K562 (cell line): ENCODE measurements at regions not wholly inside any gene's neighbourhood (a gene's known extent, or its start where the extent isn't known, plus 50 kb on each side); places are given as distances from the start of the nearest gene placed in this dataset.

Experiments used
- ATAC-seq: fragments of 200-7000 bp; cut with Tn5 transposase; 3 replicates; pipeline ENCODE4 v1.9.1; 2020; ENCODE audit warnings: moderate library complexity
- BruUV-seq: library from RNA; stranded (reverse); fragments of 400-500 nt; replicated peaks from 2 replicates; lab custom pipeline; 2021; lab: Mats Ljungman, UMichigan
- CTCF ChIA-PET: fragments of 300-600 bp; formaldehyde crosslinking; extraction: SDS; loops from one replicate; lab custom pipeline; 2021; ENCODE audit warnings: low intra/inter-chr PET ratio; lab: Yijun Ruan, JAX
- POLR2A ChIA-PET: fragments of 300-600, 350-650 bp; sonication (Branson Sonifier 250); formaldehyde crosslinking; extraction: SDS; loops from one replicate; lab custom pipeline; 2021; ENCODE audit warnings: antibody characterized with exemption, inconsistent platforms; lab: Yijun Ruan, JAX
- DNase-seq, 4 experiments: peaks; one replicate each; pipeline versions ENCODE4 v3.0.0 to v3.0.0-alpha.2; 2011 to 2018; ENCODE audit warnings: low spot score in 3 of 4, mixed read lengths in 3 of 4; ENCODE audit errors: extremely low read depth in 1 of 4
- FAIRE-seq: peaks from 2 replicates; lab custom pipeline; 2011; peaks lifted over from hg19 to GRCh38; lab: Jason Lieb, UNC
- H2AFZ ChIP-seq: 2 replicates; pipeline ENCODE4 v1.6.0; 2011; ENCODE audit warnings: low read depth, low read length, control low read depth, inconsistent platforms
- H3K27ac ChIP-seq: fragments of 200-600 bp; 3 replicates; pipeline ENCODE4 v1.8.0; 2011; ENCODE audit warnings: low read depth, mild to moderate bottlenecking, control low read depth, inconsistent platforms, low read length, moderate library complexity, mixed read lengths; ENCODE audit errors: extremely low read depth
- H3K27me3 ChIP-seq, 2 experiments: fragments of 300-600 bp in 1 of 2; 2 replicates in 1 of 2; 3 replicates in 1 of 2; pipeline versions ENCODE4 v1.6.0 to v1.8.0; 2011; ENCODE audit warnings: inconsistent platforms in 2 of 2, low read length in 2 of 2, mild to moderate bottlenecking in 1 of 2, mixed read lengths in 1 of 2, moderate library complexity in 1 of 2; ENCODE audit not compliant: control insufficient read depth in 2 of 2, insufficient read depth in 2 of 2
- H3K36me3 ChIP-seq: fragments of 300-600 bp; 3 replicates; pipeline ENCODE4 v1.8.0; 2011; ENCODE audit warnings: mild to moderate bottlenecking, low read length, inconsistent platforms; ENCODE audit not compliant: control insufficient read depth, insufficient read depth
- H3K4me1 ChIP-seq, 2 experiments: fragments of 200-600 bp in 1 of 2; replicated peaks in 1 of 2; 2 replicates in 1 of 2; 3 replicates in 1 of 2; pipeline versions ENCODE4 v1.5.1 to v1.8.0; 2011; ENCODE audit warnings: inconsistent platforms in 2 of 2, low read length in 2 of 2, mild to moderate bottlenecking in 1 of 2, mixed read lengths in 1 of 2, moderate library complexity in 1 of 2; ENCODE audit not compliant: control insufficient read depth in 2 of 2, insufficient read depth in 2 of 2
- H3K4me2 ChIP-seq: 2 replicates; pipeline ENCODE4 v1.6.1; 2011; ENCODE audit warnings: low read length, control low read depth, inconsistent platforms, mixed read lengths; ENCODE audit not compliant: insufficient read depth
- H3K4me3 ChIP-seq: fragments of 200-600 bp; sonication (generic), shearing (Covaris generic); 2 replicates; pipeline ENCODE4 v1.5.1; 2016; ENCODE audit warnings: control low read depth, inconsistent platforms
- H3K79me2 ChIP-seq: fragments of 200-600 bp; 3 replicates; pipeline ENCODE4 v1.8.0; 2011; ENCODE audit warnings: low read length, inconsistent platforms; ENCODE audit not compliant: control insufficient read depth, insufficient read depth
- H3K9ac ChIP-seq, 2 experiments: 2 replicates each; pipeline versions ENCODE4 v1.6.0 to v1.6.1; 2011; ENCODE audit warnings: low read depth in 2 of 2, low read length in 2 of 2, control low read depth in 1 of 2, inconsistent platforms in 1 of 2, mild to moderate bottlenecking in 1 of 2, mixed read lengths in 1 of 2; ENCODE audit not compliant: insufficient read depth in 1 of 2
- H3K9me1 ChIP-seq: one replicate; pipeline ENCODE4 v1.6.0; 2011; ENCODE audit warnings: inconsistent platforms, mild to moderate bottlenecking, low read length, moderate library complexity; ENCODE audit not compliant: control insufficient read depth, insufficient read depth
- H3K9me3 ChIP-seq: replicated peaks from 2 replicates; pipeline ENCODE4 v1.5.1; 2011; ENCODE audit warnings: low read depth, low read length, inconsistent platforms; ENCODE audit not compliant: control insufficient read depth, insufficient read depth
- H4K20me1 ChIP-seq: replicated peaks from 2 replicates; pipeline ENCODE4 v1.6.1; 2011; ENCODE audit warnings: low read length, inconsistent platforms, mixed read lengths; ENCODE audit not compliant: control insufficient read depth, insufficient read depth
- CEBPB ChIP-seq: fragments of 450-650 bp; IDR thresholded peaks from 2 replicates; pipeline ENCODE4 v1.6.1; 2016; ENCODE audit warnings: missing genetic modification characterization, missing compliant biosample characterization
- HEY1 ChIP-seq: fragments of 250-450 bp; sonication (Bioruptor Pico); IDR thresholded peaks from 2 replicates; pipeline ENCODE4 v1.5.0; 2020; ENCODE audit warnings: mild to moderate bottlenecking, moderate library complexity, borderline replicate concordance
- KLF10 ChIP-seq: fragments of 250-450 bp; sonication (Bioruptor Pico); IDR thresholded peaks from 2 replicates; pipeline ENCODE4 v1.6.1; 2021; ENCODE audit warnings: matching md5 sums
- NFXL1 ChIP-seq: fragments of 450-650 bp; formaldehyde crosslinking; IDR thresholded peaks from 2 replicates; pipeline ENCODE4 v1.4.0; 2021; ENCODE audit warnings: mild to moderate bottlenecking
- RBM34 ChIP-seq: fragments of 200-400 bp; formaldehyde crosslinking; IDR thresholded peaks from 2 replicates; pipeline ENCODE4 v1.6.1; 2018; ENCODE audit warnings: low read length, borderline replicate concordance; ENCODE audit not compliant: insufficient read depth
- SIN3A ChIP-seq, 2 experiments: fragments of 150-350 bp in 1 of 2; IDR thresholded peaks; 2 replicates each; pipeline ENCODE4 v1.6.1; 2011 to 2016; ENCODE audit warnings: borderline replicate concordance in 2 of 2, low read depth in 2 of 2, low read length in 2 of 2, mild to moderate bottlenecking in 2 of 2, moderate library complexity in 2 of 2; ENCODE audit not compliant: control insufficient read depth in 1 of 2
- XRCC5 ChIP-seq: fragments of 200-400 bp; formaldehyde crosslinking; IDR thresholded peaks from 2 replicates; pipeline ENCODE4 v1.6.1; 2017; ENCODE audit warnings: low read depth, mild to moderate bottlenecking, low read length
- ZBTB9 ChIP-seq: fragments of 450-650 bp; formaldehyde crosslinking; IDR thresholded peaks from 2 replicates; pipeline ENCODE4 v1.4.0; 2020; ENCODE audit warnings: mild to moderate bottlenecking, moderate library complexity
- ZNF318 ChIP-seq, 2 experiments: fragments of 450-650 bp; IDR thresholded peaks; 2 replicates each; pipeline ENCODE4 v1.6.1; 2016; ENCODE audit warnings: mild to moderate bottlenecking in 2 of 2, borderline replicate concordance in 1 of 2, low read depth in 1 of 2, moderate library complexity in 1 of 2
- ZNF699 ChIP-seq: fragments of 250-450 bp; sonication (Bioruptor Pico); IDR thresholded peaks from 2 replicates; pipeline ENCODE4 v1.8.0; 2021; ENCODE audit warnings: mild to moderate bottlenecking, moderate library complexity; ENCODE audit not compliant: insufficient replicate concordance
- WGBS: fragments of 100-300 bp; shearing (Covaris generic); methylation state at CpG from one replicate; pipeline ENCODE4 v1.1.6; 2016; ENCODE audit warnings: low coverage, mixed read lengths; ENCODE audit not compliant: insufficient coverage; ENCODE audit errors: missing lambda C conversion rate; 5-methylcytosine and 5-hydroxymethylcytosine counted together
- in situ Hi-C: fragments of 300-500 bp; cut with MboI; formaldehyde crosslinking; loops from 4 replicates; pipeline ENCODE4 v1.15.0; 2018; ENCODE audit warnings: inconsistent platforms, mixed read lengths
- intact Hi-C: fragments of 100-400 bp; cut with micrococcal nuclease; formaldehyde crosslinking; loops from 2 replicates; pipeline ENCODE4 v1.14.2; 2022
- TF ChIP-seq, protein P1 (sequence below): sonication (generic); formaldehyde crosslinking; IDR thresholded peaks from 2 replicates; pipeline ENCODE4 v1.4.0; 2020; ENCODE audit warnings: mild to moderate bottlenecking, missing genetic modification reagents

DNA sequence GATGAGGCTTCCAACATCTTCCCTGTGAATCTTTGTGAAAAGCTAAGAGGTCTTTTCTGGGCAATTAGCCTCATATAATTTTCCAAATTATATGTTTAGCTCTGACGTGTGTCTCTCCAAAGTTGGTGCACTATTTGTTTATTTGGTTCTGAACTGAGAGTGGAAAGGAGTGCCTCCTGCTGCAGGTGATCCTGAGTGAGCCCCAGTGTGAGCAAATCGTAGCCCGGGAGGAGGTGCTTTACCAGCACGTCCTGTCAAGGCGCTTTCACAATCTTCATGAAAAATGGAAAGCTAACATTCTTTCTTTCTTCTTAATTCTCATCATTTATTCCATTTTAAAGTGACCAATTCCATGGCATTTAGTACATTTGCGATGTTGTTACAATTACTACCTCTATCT lies 231.9 kb downstream of the BMP2 start:
- no peaks in the 10 kb centered on the region for H4K20me1 ChIP-seq
- no peak for FAIRE-seq
- H3K27ac ChIP-seq, result no peak overlapping the region
- no peaks in the 10 kb centered on the region for H3K27me3 ChIP-seq
- H3K36me3 ChIP-seq, result no peaks in the 10 kb centered on the region
- H3K4me1 ChIP-seq, result no peaks in the 10 kb centered on the region
- DNase-seq, result no peak
- ChIA-PET POLR2A (interaction anchor here (0.6 kb wide), 1 partner anchor 32 kb away, joined by 3 read pairs; no protein-coding TSS in a partner anchor), CTCF (no interaction called here)
- H3K9ac ChIP-seq, result no peak overlapping the region
- H2AFZ ChIP-seq, result no peak overlapping the region
- ATAC-seq, result no peak
- H3K4me2 ChIP-seq, result no peak overlapping the region
- no TSS peak for BruUV-seq
- intact Hi-C loops, result no loop called here
- in situ Hi-C loops, result no loop called here
- H3K4me3 ChIP-seq, result no peak overlapping the region
- no peaks in the 10 kb centered on the region for H3K9me3 ChIP-seq
- H3K9me1 ChIP-seq, result no peaks in the 10 kb centered on the region
- 0% methylated on average over 5 of the region's 6 CpGs for WGBS
- H3K79me2 ChIP-seq, result no peaks in the 10 kb centered on the region
- TF ChIP-seq XRCC5 (no peak), ZBTB9 (CRISPR knock-in tag) (no peak), RBM34 (no peak), NFXL1 (CRISPR knock-in tag) (no peak), CEBPB (no peak), ZNF699 (CRISPR knock-in tag) (no peak), SIN3A (IDR thresholded peaks at IDR 0.05; ENCODE audit: borderline replicate concordance in 2 of 2, control insufficient read depth in 1 of 2, low read depth in 2 of 2, low read length in 2 of 2) (no peak), HEY1 (CRISPR knock-in tag) (no peak), KLF10 (CRISPR knock-in tag) (no peak), ZNF318 (IDR thresholded peaks at IDR 0.05; ENCODE audit: borderline replicate concordance in 1 of 2, low read depth in 1 of 2) (no peak)
- TF ChIP-seq, protein P1, sequence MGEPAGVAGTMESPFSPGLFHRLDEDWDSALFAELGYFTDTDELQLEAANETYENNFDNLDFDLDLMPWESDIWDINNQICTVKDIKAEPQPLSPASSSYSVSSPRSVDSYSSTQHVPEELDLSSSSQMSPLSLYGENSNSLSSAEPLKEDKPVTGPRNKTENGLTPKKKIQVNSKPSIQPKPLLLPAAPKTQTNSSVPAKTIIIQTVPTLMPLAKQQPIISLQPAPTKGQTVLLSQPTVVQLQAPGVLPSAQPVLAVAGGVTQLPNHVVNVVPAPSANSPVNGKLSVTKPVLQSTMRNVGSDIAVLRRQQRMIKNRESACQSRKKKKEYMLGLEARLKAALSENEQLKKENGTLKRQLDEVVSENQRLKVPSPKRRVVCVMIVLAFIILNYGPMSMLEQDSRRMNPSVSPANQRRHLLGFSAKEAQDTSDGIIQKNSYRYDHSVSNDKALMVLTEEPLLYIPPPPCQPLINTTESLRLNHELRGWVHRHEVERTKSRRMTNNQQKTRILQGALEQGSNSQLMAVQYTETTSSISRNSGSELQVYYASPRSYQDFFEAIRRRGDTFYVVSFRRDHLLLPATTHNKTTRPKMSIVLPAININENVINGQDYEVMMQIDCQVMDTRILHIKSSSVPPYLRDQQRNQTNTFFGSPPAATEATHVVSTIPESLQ, result no peak
